Vagina (tissue), 2 donors: ENCODE measurements at regions not wholly inside any gene's neighbourhood (a gene's known extent, or its start where the extent isn't known, plus 50 kb on each side); places are given as distances from the start of the nearest gene placed in this dataset.

ENCODE experiments used
- DNase-seq, 2 donors: peaks; one replicate each; pipeline ENCODE4 v3.0.0-alpha.2; 2017; ENCODE audit errors: extremely low spot score in 2 of 2
- H3K27ac ChIP-seq: fragments of 200-600 bp; sonication (generic); one replicate; pipeline ENCODE4 v1.5.1; 2019
- H3K27me3 ChIP-seq: fragments of 200-600 bp; sonication (generic); one replicate; pipeline ENCODE4 v1.5.1; 2019
- H3K36me3 ChIP-seq, 2 donors: fragments of 200-600 bp; sonication (generic); one replicate each; pipeline ENCODE4 v1.5.1; 2017 to 2019
- H3K4me1 ChIP-seq: fragments of 200-600 bp; sonication (generic); one replicate; pipeline ENCODE4 v1.5.1; 2019
- H3K4me3 ChIP-seq, 2 donors: fragments of 200-600 bp; sonication (generic); 1 replicate in 1 of 2; 2 replicates in 1 of 2; pipeline ENCODE4 v1.5.1; 2016 to 2019
- H3K9me3 ChIP-seq: fragments of 200-600 bp; sonication (generic); one replicate; pipeline ENCODE4 v1.5.1; 2019
- CTCF ChIP-seq, 3 experiments: fragments of 450-650 bp in 2 of 3; fragments of 200-600 bp in 1 of 3; sonication (generic) in 1 of 3; IDR thresholded peaks; one replicate each; pipeline ENCODE4 v1.5.1; 2017 to 2019; ENCODE audit warnings: antibody characterized with exemption in 3 of 3, mild to moderate bottlenecking in 2 of 3, moderate library complexity in 2 of 3
- POLR2A ChIP-seq, 2 donors: fragments of 450-650 bp; IDR thresholded peaks; one replicate each; pipeline ENCODE4 v1.6.1; 2017; ENCODE audit warnings: antibody characterized with exemption in 2 of 2, mild to moderate bottlenecking in 2 of 2, moderate library complexity in 2 of 2
- POLR2AphosphoS5 ChIP-seq, 2 donors: sonication (generic); formaldehyde crosslinking; IDR thresholded peaks; one replicate each; pipeline ENCODE4 v1.9.0; 2017; ENCODE audit warnings: antibody characterized with exemption in 2 of 2, mild to moderate bottlenecking in 2 of 2, low read depth in 1 of 2; ENCODE audit not compliant: insufficient read depth in 1 of 2
- intact Hi-C: fragments of 100-400 bp; cut with DNase I; formaldehyde crosslinking; loops from one replicate; pipeline ENCODE4 v1.15.1; 2023

- no peak overlapping the region for H3K4me3 ChIP-seq
- H3K27ac ChIP-seq: no peak overlapping the region
- intact Hi-C loops: no loop called here
- H3K36me3 ChIP-seq: no peaks in the 10 kb centered on the region
- no peaks in the 10 kb centered on the region for H3K4me1 ChIP-seq
- no peaks in the 10 kb centered on the region for H3K9me3 ChIP-seq
- DNase-seq: no peak
- no peaks in the 10 kb centered on the region for H3K27me3 ChIP-seq
- TF ChIP-seq POLR2A (IDR thresholded peaks at IDR 0.05) (no peak), CTCF (IDR thresholded peaks at IDR 0.05) (no peak), POLR2AphosphoS5 (IDR thresholded peaks at IDR 0.05; ENCODE audit: insufficient read depth in 1 of 2, low read depth in 1 of 2) (no peak)
These were observed 627.2 kb upstream of the STXBP6 start for GRCh38 chr14:25677111-25677510.

GRCh38 chr14:25667387-25667786 is 617.4 kb upstream of the STXBP6 start:
- Histone ChIP-seq H3K9me3 (no peaks in the 10 kb centered on the region), H3K4me1 (no peaks in the 10 kb centered on the region), H3K36me3 (no peaks in the 10 kb centered on the region), H3K27ac (no peak overlapping the region), H3K27me3 (no peaks in the 10 kb centered on the region), H3K4me3 (no peak overlapping the region)
- intact Hi-C loops: no loop called here
- DNase-seq: no peak
- TF ChIP-seq POLR2A (IDR thresholded peaks at IDR 0.05): no peak
- no peak for TF ChIP-seq POLR2AphosphoS5 (IDR thresholded peaks at IDR 0.05; ENCODE audit: insufficient read depth in 1 of 2, low read depth in 1 of 2)

GRCh38 chr14:25666877-25667276 is 616.9 kb upstream of the STXBP6 start:
- no peak for DNase-seq
- TF ChIP-seq POLR2A (IDR thresholded peaks at IDR 0.05) (no peak), POLR2AphosphoS5 (IDR thresholded peaks at IDR 0.05; ENCODE audit: insufficient read depth in 1 of 2, low read depth in 1 of 2) (no peak), CTCF (IDR thresholded peaks at IDR 0.05) (no peak)
- Histone ChIP-seq H3K4me1 (no peaks in the 10 kb centered on the region), H3K36me3 (no peaks in the 10 kb centered on the region), H3K27ac (no peak overlapping the region), H3K9me3 (no peaks in the 10 kb centered on the region), H3K27me3 (no peaks in the 10 kb centered on the region), H3K4me3 (no peak overlapping the region)
- intact Hi-C loops: no loop called here

- H3K4me3 ChIP-seq: no peak overlapping the region
- H3K4me1 ChIP-seq: no peaks in the 10 kb centered on the region
- no peak for TF ChIP-seq POLR2AphosphoS5 (IDR thresholded peaks at IDR 0.05; ENCODE audit: insufficient read depth in 1 of 2, low read depth in 1 of 2)
- TF ChIP-seq POLR2A (IDR thresholded peaks at IDR 0.05): no peak
- no peak for TF ChIP-seq CTCF (IDR thresholded peaks at IDR 0.05)
- no peaks in the 10 kb centered on the region for H3K9me3 ChIP-seq
- no peaks in the 10 kb centered on the region for H3K27me3 ChIP-seq
- H3K36me3 ChIP-seq: no peaks in the 10 kb centered on the region
- intact Hi-C loops: no loop called here
- no peak overlapping the region for H3K27ac ChIP-seq
- DNase-seq: no peak
These were observed 609.0 kb upstream of the STXBP6 start for GRCh38 chr14:25658988-25659387.

GRCh38 chr14:25630447-25630846 is 580.5 kb upstream of the STXBP6 start:
- Histone ChIP-seq H3K27me3 (no peaks in the 10 kb centered on the region), H3K4me3 (no peak overlapping the region), H3K4me1 (no peaks in the 10 kb centered on the region), H3K36me3 (no peaks in the 10 kb centered on the region), H3K27ac (no peak overlapping the region), H3K9me3 (no peaks in the 10 kb centered on the region)
- TF ChIP-seq POLR2A (IDR thresholded peaks at IDR 0.05) (no peak), POLR2AphosphoS5 (IDR thresholded peaks at IDR 0.05; ENCODE audit: insufficient read depth in 1 of 2, low read depth in 1 of 2) (no peak), CTCF (IDR thresholded peaks at IDR 0.05) (no peak)
- intact Hi-C loops: no loop called here
- DNase-seq: no peak

- Histone ChIP-seq H3K27ac (no peak overlapping the region), H3K27me3 (no peaks in the 10 kb centered on the region), H3K4me3 (no peak overlapping the region), H3K9me3 (no peaks in the 10 kb centered on the region), H3K4me1 (no peaks in the 10 kb centered on the region), H3K36me3 (no peaks in the 10 kb centered on the region)
- TF ChIP-seq POLR2A (IDR thresholded peaks at IDR 0.05): no peak
- no peak for TF ChIP-seq POLR2AphosphoS5 (IDR thresholded peaks at IDR 0.05; ENCODE audit: insufficient read depth in 1 of 2, low read depth in 1 of 2)
- no peak for TF ChIP-seq CTCF (IDR thresholded peaks at IDR 0.05)
- intact Hi-C loops: no loop called here
- DNase-seq: no peak
These were observed 579.0 kb upstream of the STXBP6 start for GRCh38 chr14:25628978-25629377.
